Smooth muscle cell (in vitro differentiated cells): ENCODE measurements at regions not wholly inside any gene's neighbourhood (a gene's known extent, or its start where the extent isn't known, plus 50 kb on each side); places are given as distances from the start of the nearest gene placed in this dataset.

Experiments
- DNase-seq: peaks from one replicate; lab custom pipeline; 2025; ENCODE audit not compliant: unreplicated experiment; lab: John Stamatoyannopoulos, UW
- H2AFZ ChIP-seq: fragments of 200-600 bp; sonication (generic); 2 replicates; pipeline ENCODE4 v1.6.0; 2016; ENCODE audit warnings: antibody characterized with exemption, low read depth, mild to moderate bottlenecking
- H3F3A ChIP-seq: fragments of 200-600 bp; sonication (generic); 2 replicates; pipeline ENCODE4 v1.6.0; 2017; ENCODE audit warnings: antibody characterized with exemption, low read depth
- H3K27ac ChIP-seq: fragments of 200-600 bp; sonication (generic); 2 replicates; pipeline ENCODE4 v1.5.1; 2016; ENCODE audit warnings: low read depth, mild to moderate bottlenecking
- H3K27me3 ChIP-seq: fragments of 200-600 bp; sonication (generic); 2 replicates; pipeline ENCODE4 v1.6.1; 2016; ENCODE audit warnings: low read depth, mild to moderate bottlenecking
- H3K36me3 ChIP-seq: fragments of 200-600 bp; sonication (generic); 2 replicates; pipeline ENCODE4 v1.5.1; 2016; ENCODE audit warnings: low read depth
- H3K4me1 ChIP-seq: fragments of 200-600 bp; sonication (generic); 2 replicates; pipeline ENCODE4 v1.5.1; 2016; ENCODE audit warnings: low read depth
- H3K4me2 ChIP-seq: fragments of 200-600 bp; sonication (generic); 2 replicates; pipeline ENCODE4 v1.6.0; 2016; ENCODE audit warnings: mild to moderate bottlenecking
- H3K4me3 ChIP-seq: fragments of 200-600 bp; sonication (generic); 2 replicates; pipeline ENCODE4 v1.5.1; 2016; ENCODE audit warnings: mild to moderate bottlenecking
- H3K79me2 ChIP-seq: fragments of 200-600 bp; sonication (generic); 2 replicates; pipeline ENCODE4 v1.6.0; 2016; ENCODE audit warnings: low read depth, mild to moderate bottlenecking
- H3K9ac ChIP-seq: fragments of 200-600 bp; sonication (generic); 2 replicates; pipeline ENCODE4 v1.6.0; 2016; ENCODE audit warnings: low read depth
- H3K9me3 ChIP-seq: fragments of 200-600 bp; sonication (generic); replicated peaks from 2 replicates; pipeline ENCODE4 v1.5.1; 2016; ENCODE audit warnings: low read depth
- H4K20me1 ChIP-seq: fragments of 200-600 bp; sonication (generic); 2 replicates; pipeline ENCODE4 v1.6.0; 2016; ENCODE audit warnings: low read depth
- WGBS: methylation state at CpG from one replicate; pipeline ENCODE4 v1.1.7; 2016; ENCODE audit warnings: low lambda C conversion rate; 5-methylcytosine and 5-hydroxymethylcytosine counted together
- TF ChIP-seq, protein P1 (sequence below): fragments of 200-600 bp; sonication (generic); IDR thresholded peaks from 2 replicates; pipeline ENCODE4 v1.5.1; 2017; ENCODE audit warnings: borderline replicate concordance, mild to moderate bottlenecking, antibody characterized with exemption; ENCODE audit not compliant: insufficient read depth, poor library complexity, severe bottlenecking

DNA sequence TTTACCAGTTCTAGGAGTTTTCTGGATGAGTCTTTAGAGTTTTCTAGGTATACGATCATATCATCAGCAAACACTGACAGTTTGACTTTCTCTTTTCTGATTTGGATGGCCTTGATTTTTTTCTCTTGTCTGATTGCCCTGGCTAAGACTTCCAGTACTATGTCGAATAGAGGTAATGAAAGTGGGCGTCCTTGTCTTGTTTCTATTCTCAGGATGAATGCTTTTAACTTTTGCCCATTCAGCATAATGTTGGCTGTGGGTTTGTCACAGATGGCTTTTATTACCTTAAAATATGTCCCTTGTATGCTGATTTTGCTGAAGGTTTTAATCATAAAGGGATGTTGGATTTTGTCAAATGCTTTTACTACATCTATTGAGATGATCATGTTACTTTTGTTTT is 223.2 kb upstream of the COBL start:
- Histone ChIP-seq H4K20me1 (no peaks in the 10 kb centered on the region), H2AFZ (no peak overlapping the region), H3K9me3 (peaks cover 8% of the 10 kb centered on the region), H3K27me3 (no peaks in the 10 kb centered on the region), H3K4me1 (no peaks in the 10 kb centered on the region), H3F3A (no peaks in the 10 kb centered on the region), H3K27ac (no peak overlapping the region), H3K9ac (no peak overlapping the region), H3K4me3 (no peak overlapping the region), H3K36me3 (no peaks in the 10 kb centered on the region), H3K79me2 (no peaks in the 10 kb centered on the region), H3K4me2 (no peak overlapping the region)
- WGBS: 96% methylated on average over 3 of the region's 3 CpGs
- DNase-seq: no peak
- TF ChIP-seq, protein P1, sequence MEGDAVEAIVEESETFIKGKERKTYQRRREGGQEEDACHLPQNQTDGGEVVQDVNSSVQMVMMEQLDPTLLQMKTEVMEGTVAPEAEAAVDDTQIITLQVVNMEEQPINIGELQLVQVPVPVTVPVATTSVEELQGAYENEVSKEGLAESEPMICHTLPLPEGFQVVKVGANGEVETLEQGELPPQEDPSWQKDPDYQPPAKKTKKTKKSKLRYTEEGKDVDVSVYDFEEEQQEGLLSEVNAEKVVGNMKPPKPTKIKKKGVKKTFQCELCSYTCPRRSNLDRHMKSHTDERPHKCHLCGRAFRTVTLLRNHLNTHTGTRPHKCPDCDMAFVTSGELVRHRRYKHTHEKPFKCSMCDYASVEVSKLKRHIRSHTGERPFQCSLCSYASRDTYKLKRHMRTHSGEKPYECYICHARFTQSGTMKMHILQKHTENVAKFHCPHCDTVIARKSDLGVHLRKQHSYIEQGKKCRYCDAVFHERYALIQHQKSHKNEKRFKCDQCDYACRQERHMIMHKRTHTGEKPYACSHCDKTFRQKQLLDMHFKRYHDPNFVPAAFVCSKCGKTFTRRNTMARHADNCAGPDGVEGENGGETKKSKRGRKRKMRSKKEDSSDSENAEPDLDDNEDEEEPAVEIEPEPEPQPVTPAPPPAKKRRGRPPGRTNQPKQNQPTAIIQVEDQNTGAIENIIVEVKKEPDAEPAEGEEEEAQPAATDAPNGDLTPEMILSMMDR: no peak

DNA sequence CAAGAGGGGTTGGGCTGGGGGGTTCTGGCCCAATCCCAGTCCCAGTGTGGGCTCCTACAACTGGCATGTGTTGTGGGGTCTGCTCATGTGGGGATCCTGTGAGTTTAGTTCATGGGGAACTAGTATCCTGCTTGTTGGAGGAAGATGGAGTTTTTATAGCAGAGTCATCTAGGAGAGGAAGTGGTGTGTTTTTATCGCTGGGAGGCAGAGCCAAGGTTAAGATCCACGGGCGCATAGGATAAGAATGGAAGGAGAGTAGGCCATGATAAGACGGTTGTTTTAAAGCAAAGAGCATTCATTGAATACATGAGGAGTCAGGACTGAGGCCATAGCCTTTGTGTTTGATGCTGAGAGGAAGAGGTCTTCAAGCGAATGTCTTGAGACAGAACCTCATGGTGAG is 211.6 kb upstream of the COBL start:
- Histone ChIP-seq H3K79me2 (no peaks in the 10 kb centered on the region), H3K4me1 (no peaks in the 10 kb centered on the region), H3K4me3 (no peak overlapping the region), H3K36me3 (no peaks in the 10 kb centered on the region), H3F3A (no peaks in the 10 kb centered on the region), H3K27me3 (peaks cover 5% of the 10 kb centered on the region), H3K27ac (no peak overlapping the region), H3K4me2 (no peak overlapping the region), H2AFZ (no peak overlapping the region), H3K9ac (no peak overlapping the region), H3K9me3 (no peaks in the 10 kb centered on the region), H4K20me1 (no peaks in the 10 kb centered on the region)
- WGBS: no CpG with 5 or more reads among the region's 5 CpGs
- TF ChIP-seq, protein P1: no peak
- no peak for DNase-seq

DNA sequence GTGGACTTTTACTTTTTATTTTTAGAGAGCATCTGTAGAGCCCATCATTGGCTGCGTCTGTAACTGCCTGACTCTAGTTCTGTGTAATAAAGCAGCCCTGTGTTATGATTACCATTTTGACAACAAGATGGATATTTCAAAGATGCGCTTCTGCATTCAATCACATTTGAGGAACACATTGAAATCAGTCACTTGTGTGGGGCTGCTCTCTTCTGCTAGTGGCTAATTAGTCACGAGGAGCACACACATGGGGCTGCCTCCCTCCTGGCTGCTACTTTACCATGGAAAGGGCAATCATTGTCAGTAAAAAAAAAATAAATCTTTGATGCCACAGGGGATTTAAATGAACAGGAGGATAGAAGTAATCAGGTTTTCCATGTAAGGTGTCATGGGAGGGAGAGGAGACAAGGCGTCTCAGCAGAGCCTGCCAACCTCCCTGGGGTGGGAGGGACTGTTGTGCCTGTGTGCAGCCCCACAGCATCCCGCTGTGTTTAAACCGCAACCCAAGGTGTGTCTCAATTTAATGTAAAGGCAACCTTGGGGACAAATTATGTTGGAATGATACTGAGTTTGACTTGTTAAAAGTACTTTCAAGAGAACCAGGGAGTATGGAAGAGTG is 205.2 kb upstream of the COBL start:
- no peaks in the 10 kb centered on the region for H3K36me3 ChIP-seq
- 84% methylated on average over 6 of the region's 6 CpGs for WGBS
- no peaks in the 10 kb centered on the region for H3F3A ChIP-seq
- H3K4me3 ChIP-seq: no peak overlapping the region
- TF ChIP-seq, protein P1: no peak
- DNase-seq: no peak
- H3K27ac ChIP-seq: no peak overlapping the region
- H3K79me2 ChIP-seq: no peaks in the 10 kb centered on the region
- no peaks in the 10 kb centered on the region for H4K20me1 ChIP-seq
- peaks cover 5% of the 10 kb centered on the region for H3K4me1 ChIP-seq
- peaks cover 23% of the 10 kb centered on the region for H3K27me3 ChIP-seq
- H2AFZ ChIP-seq: no peak overlapping the region
- H3K9ac ChIP-seq: no peak overlapping the region
- no peaks in the 10 kb centered on the region for H3K9me3 ChIP-seq
- H3K4me2 ChIP-seq: no peak overlapping the region

DNA sequence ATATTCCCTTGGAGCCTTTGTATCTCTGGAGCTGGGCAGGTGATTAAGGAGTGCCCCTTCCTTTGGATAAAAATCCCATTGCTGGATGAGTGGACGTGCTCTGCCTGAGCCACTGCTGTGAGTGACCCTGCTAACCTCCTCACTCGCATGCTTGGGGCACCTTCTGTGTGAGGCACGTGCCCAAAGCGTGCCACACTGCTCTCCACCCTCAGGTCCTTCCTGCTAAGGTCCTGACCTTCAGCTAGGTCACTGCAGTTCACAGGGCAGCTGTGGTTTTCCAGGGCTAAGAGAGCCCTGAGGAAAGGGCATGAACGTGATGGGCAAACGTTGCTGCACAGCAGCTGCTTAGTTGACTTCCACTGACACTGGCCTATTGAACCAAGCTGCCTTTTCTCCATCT is 204.4 kb upstream of the COBL start:
- Histone ChIP-seq H3K79me2 (no peaks in the 10 kb centered on the region), H3K9me3 (no peaks in the 10 kb centered on the region), H2AFZ (no peak overlapping the region), H3K4me2 (no peak overlapping the region), H3K27me3 (peaks cover 22% of the 10 kb centered on the region), H3K9ac (no peak overlapping the region), H4K20me1 (no peaks in the 10 kb centered on the region), H3K4me1 (peaks cover 5% of the 10 kb centered on the region), H3K36me3 (no peaks in the 10 kb centered on the region), H3K27ac (no peak overlapping the region), H3F3A (no peaks in the 10 kb centered on the region), H3K4me3 (no peak overlapping the region)
- WGBS: 83% methylated on average over 6 of the region's 6 CpGs
- no peak for DNase-seq
- TF ChIP-seq, protein P1: no peak
